DMS53 treated with DMSO at 0.1 percent for 48 hours (cell line): ENCODE measurements at regions not wholly inside any gene's neighbourhood (a gene's known extent, or its start where the extent isn't known, plus 50 kb on each side); places are given as distances from the start of the nearest gene placed in this dataset.

ENCODE experiments used
- DNase-seq: peaks from one replicate; lab custom pipeline; 2025; ENCODE audit not compliant: unreplicated experiment; lab: John Stamatoyannopoulos, UW

GRCh38 chr7:13179775-13180523 lies 492.5 kb downstream of the ARL4A start:
- DNase-seq = no peak

DNA sequence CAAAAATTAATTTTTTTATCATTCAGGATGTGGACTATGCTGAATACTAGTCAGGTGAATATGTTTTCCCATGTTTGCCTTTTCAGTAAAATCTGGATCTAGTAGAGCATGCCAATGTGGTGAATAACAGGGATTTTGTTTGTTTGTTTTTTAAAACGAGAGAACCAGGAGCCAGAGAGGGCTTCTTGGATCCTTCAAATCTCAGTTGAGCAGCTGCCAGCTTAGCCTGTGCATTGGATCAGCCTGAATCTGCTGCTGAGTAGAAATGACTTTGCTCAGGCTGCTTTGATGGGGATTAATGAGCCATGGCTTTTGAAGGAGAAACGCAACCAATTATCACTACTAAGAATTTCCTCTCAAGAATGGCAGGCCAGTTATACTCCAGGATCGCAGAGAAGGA lies 493.8 kb downstream of the ARL4A start:
- DNase-seq = peak; percentile 72

DNA sequence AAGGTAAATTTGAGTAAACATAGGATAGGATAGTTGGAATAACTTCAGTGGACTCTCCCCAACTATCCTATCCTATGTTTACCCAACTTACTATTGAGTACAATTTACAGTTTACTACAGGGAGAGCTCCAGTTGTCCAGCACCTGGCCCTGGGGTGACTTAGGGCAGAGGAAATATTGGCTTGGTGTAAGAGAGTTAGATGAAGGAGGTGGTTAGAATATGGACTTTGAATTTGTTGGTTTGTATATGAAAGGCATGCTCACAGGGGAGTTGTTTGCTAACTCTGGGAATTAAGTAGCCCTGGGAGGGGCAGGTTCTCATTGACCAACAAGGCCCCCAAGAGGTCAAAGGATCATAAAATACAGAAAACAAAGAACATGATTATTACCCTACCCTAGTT lies 497.7 kb downstream of the ARL4A start:
- no peak for DNase-seq

- DNase-seq = no peak
Measured at GRCh38 chr7:13188236-13188805, 500.9 kb downstream of the ARL4A start.

DNA sequence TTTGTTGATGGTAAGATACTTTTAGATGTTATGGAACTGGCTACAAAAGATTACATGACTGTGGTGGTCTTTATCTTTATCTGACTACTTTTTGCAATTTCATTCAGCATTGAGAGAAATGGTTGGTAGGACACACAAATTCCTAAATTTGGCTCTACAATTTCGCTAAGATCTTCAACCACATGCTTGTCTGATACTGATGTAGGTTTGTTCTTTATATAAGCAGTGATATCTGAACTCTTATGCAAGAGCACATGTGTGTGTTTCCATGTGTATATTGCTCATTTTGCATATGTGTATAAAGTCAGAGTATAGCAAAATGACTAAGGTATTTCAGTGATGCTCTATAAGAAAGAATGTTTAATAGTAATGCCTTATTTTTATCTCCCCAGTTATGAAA lies 501.5 kb downstream of the ARL4A start:
- no peak for DNase-seq

- DNase-seq = no peak
Measured at GRCh38 chr7:13189668-13190067, 502.2 kb downstream of the ARL4A start.

DNA sequence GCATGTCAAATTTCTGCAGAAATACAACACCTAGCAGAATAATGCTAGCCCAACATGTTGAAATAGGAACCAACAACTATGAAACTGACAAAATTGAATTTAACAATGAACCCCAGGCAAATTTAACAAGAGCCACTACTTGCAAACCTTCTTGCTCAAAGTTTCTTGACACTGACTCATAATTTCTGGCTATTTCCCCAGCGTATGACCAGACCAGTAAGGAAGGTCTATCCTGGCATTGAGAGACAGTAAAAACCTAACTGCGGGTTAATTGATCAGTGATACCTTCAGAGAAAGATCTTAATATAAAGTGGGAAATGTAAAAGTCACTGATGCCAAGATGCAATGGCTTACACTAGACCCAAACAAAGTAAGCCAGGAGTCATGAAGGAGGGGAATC lies 510.1 kb downstream of the ARL4A start:
- DNase-seq = no peak

DNA sequence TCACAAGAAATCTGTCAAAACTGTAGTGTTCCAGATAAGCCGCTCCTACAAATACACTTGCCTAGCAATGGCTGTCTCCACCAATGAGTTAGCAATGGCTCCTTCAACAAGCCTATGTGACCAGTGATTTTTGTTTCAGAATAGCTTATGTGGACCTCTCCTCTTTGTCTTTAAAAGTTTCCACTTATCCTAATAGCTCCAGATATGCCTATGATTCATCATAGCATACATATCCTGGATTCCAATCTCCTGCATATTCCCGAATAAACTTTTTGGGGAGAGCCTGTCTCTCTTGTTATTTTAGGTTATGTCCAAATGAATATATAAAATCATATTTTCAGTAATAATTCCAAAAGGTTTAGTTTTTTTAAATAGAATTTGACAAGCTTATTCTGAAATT lies 510.6 kb downstream of the ARL4A start:
- DNase-seq = no peak

GRCh38 chr7:13198727-13199126 lies 511.3 kb downstream of the ARL4A start:
- DNase-seq = no peak

- no peak for DNase-seq
Measured at GRCh38 chr7:13201628-13202027, 514.2 kb downstream of the ARL4A start.

- no peak for DNase-seq
Measured at GRCh38 chr7:13217768-13218167, 530.3 kb downstream of the ARL4A start.

GRCh38 chr7:13225068-13225467 lies 537.6 kb downstream of the ARL4A start:
- DNase-seq = no peak

DNA sequence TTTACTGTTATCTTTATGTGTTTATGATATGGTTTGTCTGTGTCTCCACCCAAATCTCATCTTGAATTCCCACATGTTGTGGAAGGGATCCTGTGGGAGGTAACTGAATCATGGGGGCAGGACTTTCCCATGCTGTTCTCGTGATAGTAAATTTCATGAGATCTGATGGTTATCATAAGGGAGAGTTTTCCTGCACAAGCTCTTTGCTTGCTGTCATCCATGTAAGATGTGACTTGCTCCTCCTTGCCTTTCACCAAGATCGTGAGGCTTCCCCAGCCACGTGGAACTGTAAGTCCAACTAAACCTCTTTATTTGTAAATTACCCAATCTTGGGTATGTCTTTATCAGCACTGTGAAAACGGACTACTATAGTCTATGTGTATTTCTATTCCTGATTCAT lies 539.0 kb downstream of the ARL4A start:
- no peak for DNase-seq

- DNase-seq = no peak
Measured at GRCh38 chr7:13231216-13231615, 543.8 kb downstream of the ARL4A start.

- no peak for DNase-seq
Measured at GRCh38 chr7:13235436-13235835, 548.0 kb downstream of the ARL4A start.

- DNase-seq = no peak
Measured at GRCh38 chr7:13236026-13236425, 548.6 kb downstream of the ARL4A start.

DNA sequence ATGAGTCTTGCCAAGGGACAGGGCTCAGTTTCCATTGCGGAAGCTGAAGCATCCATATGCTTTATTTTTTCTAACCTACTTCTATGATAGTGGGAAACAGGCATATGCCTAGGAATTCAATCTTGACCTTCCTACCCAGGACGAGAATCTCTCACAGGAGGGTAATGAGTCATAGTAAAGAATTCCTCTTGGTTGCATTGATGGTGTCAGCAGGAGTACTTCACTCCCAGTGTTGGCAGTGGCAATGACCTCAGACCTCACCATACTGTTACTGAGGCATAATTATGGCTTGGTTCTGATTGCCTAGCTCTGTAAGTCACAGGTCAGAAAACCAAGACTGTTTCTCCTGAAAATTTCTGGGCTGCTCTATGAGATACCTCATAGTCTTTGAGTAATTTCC lies 552.9 kb downstream of the ARL4A start:
- peak; percentile 58 for DNase-seq

DNA sequence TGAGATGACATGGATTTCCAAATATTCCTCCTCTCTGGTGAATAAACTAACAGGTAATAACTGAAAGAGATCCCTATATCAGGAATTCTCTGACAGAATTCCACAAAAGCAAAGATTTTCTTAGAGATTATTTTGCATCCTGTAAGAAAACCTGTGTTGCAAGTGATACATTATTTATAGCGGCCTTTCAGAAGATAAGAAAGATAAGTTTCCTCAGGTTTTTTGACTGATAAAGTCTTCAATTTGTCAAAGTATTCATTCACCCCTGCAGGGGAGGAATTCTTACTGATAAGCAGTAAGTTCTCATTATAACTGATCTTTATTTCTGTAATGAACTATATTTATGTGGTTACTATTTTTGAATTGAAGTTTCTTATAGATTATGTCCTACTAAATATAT lies 554.0 kb downstream of the ARL4A start:
- no peak for DNase-seq

- DNase-seq = no peak
Measured at GRCh38 chr7:13257661-13258060, 570.2 kb downstream of the ARL4A start.

DNA sequence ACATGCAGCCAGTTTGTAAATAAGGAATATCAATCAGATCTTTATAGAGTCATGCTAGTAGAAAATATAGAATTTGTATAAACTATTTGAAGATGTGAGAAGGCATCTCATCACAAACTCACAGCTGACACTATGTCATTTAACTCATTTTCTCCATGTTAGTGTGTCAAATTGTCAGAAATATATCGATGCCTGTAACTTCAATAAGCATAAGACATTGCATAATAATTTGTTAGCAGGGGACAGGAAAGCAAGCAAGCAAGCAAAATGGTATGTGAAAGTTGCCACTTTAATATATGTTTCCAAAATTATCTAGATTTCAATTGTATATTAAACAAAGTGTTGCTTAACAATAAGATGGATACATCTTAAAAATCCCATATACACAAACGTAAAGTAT lies 571.0 kb downstream of the ARL4A start:
- no peak for DNase-seq

- DNase-seq = no peak
Measured at GRCh38 chr7:13259930-13260329, 572.5 kb downstream of the ARL4A start.

DNA sequence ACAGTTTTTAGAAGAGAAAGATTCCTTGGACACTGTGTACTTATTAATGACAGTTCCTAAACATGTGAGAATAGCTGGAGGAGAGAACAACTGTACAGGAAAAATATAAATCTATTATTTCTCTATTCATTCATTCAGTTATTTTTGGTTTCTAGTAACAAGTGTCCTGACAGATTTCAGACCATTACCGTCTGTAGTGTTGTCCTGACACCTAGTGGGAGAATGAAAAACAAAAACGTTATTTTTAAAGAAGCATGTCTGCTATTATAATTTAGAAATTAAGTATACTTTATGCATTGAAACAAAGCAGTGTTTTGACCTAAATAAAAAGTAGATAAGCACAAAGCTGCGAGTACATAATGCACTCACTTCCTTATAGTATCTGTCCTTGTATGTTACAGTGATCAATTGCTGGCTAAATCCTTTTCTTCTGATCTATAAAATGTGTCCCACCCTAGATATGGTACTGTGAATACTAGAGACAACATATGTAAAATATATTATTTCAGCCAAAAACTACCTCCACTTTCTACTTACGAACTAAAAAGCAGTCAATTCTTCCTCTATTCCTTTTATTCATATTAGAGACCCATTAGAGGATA lies 575.6 kb downstream of the ARL4A start:
- DNase-seq = peak; percentile 48

DNA sequence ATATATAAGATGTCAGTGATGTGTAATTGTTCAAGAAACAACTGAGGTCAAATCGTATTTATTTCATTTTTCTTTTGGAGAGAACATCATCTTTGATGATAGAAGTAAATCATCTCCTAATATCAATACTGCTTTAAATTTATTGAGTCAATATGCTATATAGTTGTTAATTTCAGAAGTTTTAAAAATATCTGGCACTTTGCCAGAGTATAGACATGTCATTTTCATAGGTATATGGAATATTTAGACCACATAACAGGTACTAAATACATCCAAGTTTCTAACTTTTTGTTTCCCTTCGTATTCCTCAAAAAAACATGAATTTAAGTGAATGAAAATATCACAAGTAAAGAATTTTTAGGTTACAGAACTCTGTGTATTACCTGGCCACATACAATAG lies 577.8 kb downstream of the ARL4A start:
- DNase-seq = no peak
